K562 (cell line): ENCODE measurements at regions not wholly inside any gene's neighbourhood (a gene's known extent, or its start where the extent isn't known, plus 50 kb on each side); places are given as distances from the start of the nearest gene placed in this dataset.

ENCODE experiments used
- BRCA1 ChIP-seq, 2 experiments: fragments of 450-650 bp in 1 of 2; sonication (generic) in 1 of 2; formaldehyde crosslinking in 1 of 2; IDR thresholded peaks; 2 replicates each; pipeline versions ENCODE4 v1.5.0 to v1.6.1; 2017 to 2020; ENCODE audit warnings: mild to moderate bottlenecking in 1 of 2, missing genetic modification reagents in 1 of 2
- RBM34 ChIP-seq: fragments of 200-400 bp; formaldehyde crosslinking; IDR thresholded peaks from 2 replicates; pipeline ENCODE4 v1.6.1; 2018; ENCODE audit warnings: low read length, borderline replicate concordance; ENCODE audit not compliant: insufficient read depth
- TFAP4 ChIP-seq: sonication (generic); formaldehyde crosslinking; IDR thresholded peaks from 2 replicates; pipeline ENCODE4 v1.8.0; 2022; ENCODE audit warnings: missing genetic modification reagents, mild to moderate bottlenecking, moderate library complexity, borderline replicate concordance

- TF ChIP-seq TFAP4 (CRISPR knock-in tag) (no peak), RBM34 (no peak), BRCA1 (IDR thresholded peaks at IDR 0.05) (no peak), BRCA1 (CRISPR knock-in tag; IDR thresholded peaks at IDR 0.05) (no peak)
Observed at GRCh38 chr5:12177851-12178250, 273.6 kb upstream of the CTNND2 start.
